GM12873 (cell line): ENCODE measurements at regions not wholly inside any gene's neighbourhood (a gene's known extent, or its start where the extent isn't known, plus 50 kb on each side); places are given as distances from the start of the nearest gene placed in this dataset.

Experiments
- CTCF ChIP-seq: IDR thresholded peaks from 2 replicates; pipeline ENCODE4 v1.5.1; 2012; ENCODE audit warnings: low read depth, mild to moderate bottlenecking, moderate library complexity, low read length, control low read depth; ENCODE audit not compliant: insufficient read depth; ENCODE audit errors: missing control alignments

- TF ChIP-seq CTCF: no peak
Measured at GRCh38 chr2:138112536-138112935, 148.3 kb downstream of the HNMT start.

- no peak for TF ChIP-seq CTCF
Measured at GRCh38 chr2:138113871-138114525, 149.7 kb downstream of the HNMT start.

GRCh38 chr2:138115666-138116065 lies 151.4 kb downstream of the HNMT start:
- no peak for TF ChIP-seq CTCF

- TF ChIP-seq CTCF: no peak
Measured at GRCh38 chr2:138116456-138116855, 152.2 kb downstream of the HNMT start.

GRCh38 chr2:138121666-138122661 lies 157.7 kb downstream of the HNMT start:
- TF ChIP-seq CTCF: no peak

- no peak for TF ChIP-seq CTCF
Measured at GRCh38 chr2:138122891-138123290, 158.6 kb downstream of the HNMT start.

GRCh38 chr2:138123741-138124140 lies 159.5 kb downstream of the HNMT start:
- TF ChIP-seq CTCF: no peak
